ENCODE measurements at regions not wholly inside any gene's neighbourhood (a gene's known extent, or its start where the extent isn't known, plus 50 kb on each side); places are given as distances from the start of the nearest gene placed in this dataset.

DNA sequence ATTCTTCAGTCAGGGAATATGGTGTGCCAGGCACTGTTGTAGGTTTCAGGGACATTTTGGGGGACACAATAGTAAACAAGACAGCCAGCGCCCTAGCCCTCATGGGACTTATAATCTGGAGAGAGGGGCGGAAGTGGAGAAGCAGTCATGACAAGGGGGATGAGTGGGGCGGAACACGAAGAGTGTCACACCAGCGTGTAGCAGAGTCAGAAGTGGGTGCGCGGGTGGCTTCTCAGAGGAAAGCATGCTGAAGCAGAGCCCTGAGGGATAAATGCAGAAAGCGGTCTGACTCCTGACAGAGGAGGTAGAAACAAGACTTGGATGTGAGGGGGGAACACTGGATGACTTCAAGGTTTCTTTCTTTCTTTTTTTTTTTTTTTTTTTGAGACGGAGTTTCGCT is 160.3 kb upstream of the LYZL2 start:
- no peak overlapping the region for H3K27ac ChIP-seq (ENCODE audit: low read depth, low read length)
- Mint-ChIP-seq H3K27ac (no peak overlapping the region), H3K27me3 (ENCODE audit: insufficient read depth) (peaks cover 50% of the 10 kb centered on the region), H3K36me3 (ENCODE audit: low read depth) (no peaks in the 10 kb centered on the region), H3K4me1 (no peaks in the 10 kb centered on the region), H3K4me3 (no peak overlapping the region), H3K9me3 (no peaks in the 10 kb centered on the region)
- WGBS, 2 experiments (ENCODE audit: insufficient coverage in 1 of 2, insufficient read length in 1 of 2) = 92 to 95% methylated on average over 6 to 10 of the region's 10 CpGs
- H3K4me1 ChIP-seq (ENCODE audit: control insufficient read depth, insufficient read depth, low read length) = no peaks in the 10 kb centered on the region
- TF ChIP-seq, protein P1, sequence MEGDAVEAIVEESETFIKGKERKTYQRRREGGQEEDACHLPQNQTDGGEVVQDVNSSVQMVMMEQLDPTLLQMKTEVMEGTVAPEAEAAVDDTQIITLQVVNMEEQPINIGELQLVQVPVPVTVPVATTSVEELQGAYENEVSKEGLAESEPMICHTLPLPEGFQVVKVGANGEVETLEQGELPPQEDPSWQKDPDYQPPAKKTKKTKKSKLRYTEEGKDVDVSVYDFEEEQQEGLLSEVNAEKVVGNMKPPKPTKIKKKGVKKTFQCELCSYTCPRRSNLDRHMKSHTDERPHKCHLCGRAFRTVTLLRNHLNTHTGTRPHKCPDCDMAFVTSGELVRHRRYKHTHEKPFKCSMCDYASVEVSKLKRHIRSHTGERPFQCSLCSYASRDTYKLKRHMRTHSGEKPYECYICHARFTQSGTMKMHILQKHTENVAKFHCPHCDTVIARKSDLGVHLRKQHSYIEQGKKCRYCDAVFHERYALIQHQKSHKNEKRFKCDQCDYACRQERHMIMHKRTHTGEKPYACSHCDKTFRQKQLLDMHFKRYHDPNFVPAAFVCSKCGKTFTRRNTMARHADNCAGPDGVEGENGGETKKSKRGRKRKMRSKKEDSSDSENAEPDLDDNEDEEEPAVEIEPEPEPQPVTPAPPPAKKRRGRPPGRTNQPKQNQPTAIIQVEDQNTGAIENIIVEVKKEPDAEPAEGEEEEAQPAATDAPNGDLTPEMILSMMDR (conservative IDR thresholded peaks at IDR 0.05) = no peak
- H3K4me3 ChIP-seq (ENCODE audit: low read length) = no peak overlapping the region
- no peak overlapping the region for H3K9ac ChIP-seq (ENCODE audit: extremely low read depth, low read length, poor library complexity, severe bottlenecking)
- no peaks in the 10 kb centered on the region for H3K36me3 ChIP-seq (ENCODE audit: control insufficient read depth, insufficient read depth, low read length)
- no peak for DNase-seq
- peaks cover 5% of the 10 kb centered on the region for H3K9me3 ChIP-seq (ENCODE audit: control insufficient read depth, low read length)
- peaks cover 40% of the 10 kb centered on the region for H3K27me3 ChIP-seq (ENCODE audit: control insufficient read depth, insufficient read depth, low read length, poor library complexity, severe bottlenecking)

DNA sequence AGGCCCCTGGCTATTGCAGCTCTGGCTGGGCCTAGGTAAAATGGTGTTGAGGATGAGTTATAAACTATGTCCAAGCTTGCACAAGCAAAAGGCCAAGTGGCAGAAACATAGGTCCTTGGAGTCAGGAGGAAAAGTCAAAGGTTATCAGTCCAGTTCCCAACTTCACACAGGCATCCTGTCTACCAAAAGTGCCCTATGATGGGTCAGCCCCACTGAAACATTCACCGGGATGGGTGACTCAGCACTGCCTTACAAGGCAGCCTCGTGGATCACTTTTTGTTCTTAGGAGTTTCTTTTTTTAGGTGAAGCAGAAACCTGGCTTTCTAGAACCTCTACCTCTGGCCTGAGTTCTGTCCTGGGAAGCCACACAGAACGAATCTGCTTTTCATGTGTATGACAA is 158.8 kb upstream of the LYZL2 start:
- no peaks in the 10 kb centered on the region for H3K9me3 ChIP-seq (ENCODE audit: control insufficient read depth, low read length)
- Mint-ChIP-seq H3K27me3 (ENCODE audit: insufficient read depth) (peaks cover 56% of the 10 kb centered on the region), H3K4me1 (no peaks in the 10 kb centered on the region), H3K9me3 (no peaks in the 10 kb centered on the region), H3K36me3 (ENCODE audit: low read depth) (no peaks in the 10 kb centered on the region), H3K4me3 (no peak overlapping the region), H3K27ac (no peak overlapping the region)
- no peak overlapping the region for H3K9ac ChIP-seq (ENCODE audit: extremely low read depth, low read length, poor library complexity, severe bottlenecking)
- DNase-seq = no peak
- H3K4me3 ChIP-seq (ENCODE audit: low read length) = no peak overlapping the region
- no peaks in the 10 kb centered on the region for H3K4me1 ChIP-seq (ENCODE audit: control insufficient read depth, insufficient read depth, low read length)
- H3K36me3 ChIP-seq (ENCODE audit: control insufficient read depth, insufficient read depth, low read length) = no peaks in the 10 kb centered on the region
- H3K27ac ChIP-seq (ENCODE audit: low read depth, low read length) = no peak overlapping the region
- H3K27me3 ChIP-seq (ENCODE audit: control insufficient read depth, insufficient read depth, low read length, poor library complexity, severe bottlenecking) = peaks cover 40% of the 10 kb centered on the region
- 80 to 85% methylated on average over 3 of the region's 3 CpGs for WGBS, 2 experiments (ENCODE audit: insufficient coverage in 1 of 2, insufficient read length in 1 of 2)
- TF ChIP-seq, protein P1 (conservative IDR thresholded peaks at IDR 0.05) = no peak

DNA sequence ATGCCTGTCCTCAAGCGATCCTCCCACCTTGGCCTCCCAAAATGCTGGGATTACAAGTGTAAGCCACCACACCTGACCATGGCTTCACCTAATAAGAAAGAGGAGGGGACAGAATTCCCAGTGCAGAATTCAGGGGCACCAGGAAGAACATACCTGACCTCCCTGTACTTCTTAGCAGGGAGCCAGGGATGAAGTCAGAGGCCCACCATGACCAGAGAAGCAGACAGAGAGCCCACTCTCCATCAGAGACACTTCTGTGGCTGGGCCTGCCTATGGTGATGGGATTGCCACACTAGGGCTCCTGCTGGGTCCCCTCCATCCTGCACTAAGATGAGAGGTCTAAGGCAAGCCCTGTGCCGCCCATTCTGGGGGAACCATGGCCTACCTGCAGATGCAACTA is 157.4 kb upstream of the LYZL2 start:
- Histone ChIP-seq H3K9me3 (ENCODE audit: control insufficient read depth, low read length) (no peaks in the 10 kb centered on the region), H3K36me3 (ENCODE audit: control insufficient read depth, insufficient read depth, low read length) (no peaks in the 10 kb centered on the region), H3K27ac (ENCODE audit: low read depth, low read length) (no peak overlapping the region), H3K9ac (ENCODE audit: extremely low read depth, low read length, poor library complexity, severe bottlenecking) (no peak overlapping the region), H3K4me3 (ENCODE audit: low read length) (no peak overlapping the region), H3K4me1 (ENCODE audit: control insufficient read depth, insufficient read depth, low read length) (no peaks in the 10 kb centered on the region), H3K27me3 (ENCODE audit: control insufficient read depth, insufficient read depth, low read length, poor library complexity, severe bottlenecking) (peaks cover 40% of the 10 kb centered on the region)
- TF ChIP-seq, protein P1 (conservative IDR thresholded peaks at IDR 0.05) = no peak
- Mint-ChIP-seq H3K36me3 (ENCODE audit: low read depth) (no peaks in the 10 kb centered on the region), H3K27ac (no peak overlapping the region), H3K9me3 (no peaks in the 10 kb centered on the region), H3K4me1 (no peaks in the 10 kb centered on the region), H3K4me3 (no peak overlapping the region), H3K27me3 (ENCODE audit: insufficient read depth) (peaks cover 69% of the 10 kb centered on the region)
- no peak for DNase-seq
- 95 to 100% methylated on average over 2 of the region's 2 CpGs for WGBS, 2 experiments (ENCODE audit: insufficient coverage in 1 of 2, insufficient read length in 1 of 2)

Data from endodermal cell (in vitro differentiated cells).